BLaER1 treated with 17β-estradiol and CSF1 and Interleukin-3, amounts not matched to agents 10 nM and 100 nM (cell line): ENCODE measurements at regions not wholly inside any gene's neighbourhood (a gene's known extent, or its start where the extent isn't known, plus 50 kb on each side); places are given as distances from the start of the nearest gene placed in this dataset.
A peak's percentile ranks its signal among the peaks of the same experiment; 100 is the strongest.

ENCODE experiments used
- H3K27ac ChIP-seq, 11 experiments: shearing (Covaris generic); formaldehyde crosslinking; 2 replicates each; pipeline ENCODE4 v1.8.1; 2022
- H3K27me3 ChIP-seq, 11 experiments: shearing (Covaris generic); formaldehyde crosslinking; 2 replicates each; pipeline ENCODE4 v1.8.1; 2022
- H3K36me3 ChIP-seq, 11 experiments: shearing (Covaris generic); formaldehyde crosslinking; 2 replicates each; pipeline ENCODE4 v1.8.1; 2022
- H3K4me1 ChIP-seq, 10 experiments: shearing (Covaris generic); formaldehyde crosslinking; 2 replicates each; pipeline ENCODE4 v1.8.1; 2022
- H3K4me2 ChIP-seq, 11 experiments: shearing (Covaris generic); formaldehyde crosslinking; 2 replicates each; pipeline ENCODE4 v1.8.1; 2022
- H3K4me3 ChIP-seq, 10 experiments: shearing (Covaris generic); formaldehyde crosslinking; 2 replicates each; pipeline ENCODE4 v1.8.1; 2022
- H3K9ac ChIP-seq, 11 experiments: shearing (Covaris generic); formaldehyde crosslinking; 2 replicates each; pipeline ENCODE4 v1.8.1; 2022
- H3K9me3 ChIP-seq, 11 experiments: shearing (Covaris generic); formaldehyde crosslinking; replicated peaks in 1 of 11; 2 replicates each; pipeline ENCODE4 v1.8.1; 2022
- H4K20me1 ChIP-seq, 11 experiments: shearing (Covaris generic); formaldehyde crosslinking; 2 replicates each; pipeline ENCODE4 v1.8.1; 2022
- Cebpa-rat ChIP-seq, 11 experiments: shearing (Covaris generic); IDR thresholded peaks; 2 replicates each; pipeline ENCODE4 v1.8.1; 2022

- TF ChIP-seq Cebpa-rat (IDR thresholded peaks at IDR 0.05) = no peak
- Histone ChIP-seq H3K4me1 (peaks cover 0 to 29% (median 0%) of the 10 kb centered on the region in 10 experiments; a peak in 6 of 20 replicates), H3K36me3 (no peaks in the 10 kb centered on the region), H3K9me3 (no peaks in the 10 kb centered on the region), H3K4me3 (no peak overlapping the region), H3K27ac (no peak overlapping the region), H4K20me1 (no peaks in the 10 kb centered on the region), H3K9ac (no peak overlapping the region), H3K27me3 (no peaks in the 10 kb centered on the region), H3K4me2 (peak overlapping the region in 3 of 11 experiments; percentile 18 to 37 (median 23); a peak in 6 of 22 replicates)
These were observed 82.1 kb upstream of the NMUR2 start for GRCh38 chr5:152487130-152487529.

GRCh38 chr5:152488869-152489268 is 83.8 kb upstream of the NMUR2 start:
- no peaks in the 10 kb centered on the region for H3K36me3 ChIP-seq
- no peak overlapping the region for H3K4me3 ChIP-seq

GRCh38 chr5:152499814-152500535 is 94.9 kb upstream of the NMUR2 start:
- Histone ChIP-seq H4K20me1 (no peaks in the 10 kb centered on the region), H3K27ac (no peak overlapping the region), H3K36me3 (no peaks in the 10 kb centered on the region), H3K4me3 (no peak overlapping the region), H3K9me3 (no peaks in the 10 kb centered on the region), H3K27me3 (no peaks in the 10 kb centered on the region), H3K9ac (no peak overlapping the region), H3K4me1 (no peaks in the 10 kb centered on the region), H3K4me2 (no peak overlapping the region)
- TF ChIP-seq Cebpa-rat (IDR thresholded peaks at IDR 0.05) = no peak

More at GRCh38 chr5:152488869-152489268, 83.8 kb upstream of the NMUR2 start:
- TF ChIP-seq Cebpa-rat (IDR thresholded peaks at IDR 0.05) = no peak
- no peaks in the 10 kb centered on the region for H4K20me1 ChIP-seq
- no peak overlapping the region for H3K9ac ChIP-seq
- no peak overlapping the region for H3K27ac ChIP-seq
- H3K27me3 ChIP-seq = no peaks in the 10 kb centered on the region
- no peaks in the 10 kb centered on the region for H3K9me3 ChIP-seq
- peak overlapping the region in 2 of 11 experiments; percentile 8 to 42; a peak in 2 of 22 replicates for H3K4me2 ChIP-seq
- H3K4me1 ChIP-seq = peaks cover 0 to 29% (median 0%) of the 10 kb centered on the region in 10 experiments; a peak in 6 of 20 replicates

- Histone ChIP-seq H3K4me3 (no peak overlapping the region), H3K27ac (no peak overlapping the region), H3K9ac (no peak overlapping the region), H3K27me3 (no peaks in the 10 kb centered on the region), H4K20me1 (no peaks in the 10 kb centered on the region), H3K9me3 (no peaks in the 10 kb centered on the region), H3K4me1 (no peaks in the 10 kb centered on the region), H3K36me3 (no peaks in the 10 kb centered on the region), H3K4me2 (no peak overlapping the region)
- no peak for TF ChIP-seq Cebpa-rat (IDR thresholded peaks at IDR 0.05)
These were observed 96.2 kb upstream of the NMUR2 start for GRCh38 chr5:152501294-152501693.

- no peaks in the 10 kb centered on the region for H3K36me3 ChIP-seq
- H3K9ac ChIP-seq = no peak overlapping the region
- TF ChIP-seq Cebpa-rat (IDR thresholded peaks at IDR 0.05) = no peak
- H3K27ac ChIP-seq = no peak overlapping the region
- no peaks in the 10 kb centered on the region for H3K27me3 ChIP-seq
- H3K9me3 ChIP-seq = no peaks in the 10 kb centered on the region
- no peaks in the 10 kb centered on the region for H4K20me1 ChIP-seq
- H3K4me1 ChIP-seq = no peaks in the 10 kb centered on the region
- H3K4me3 ChIP-seq = no peak overlapping the region
- no peak overlapping the region for H3K4me2 ChIP-seq
These were observed 98.1 kb upstream of the NMUR2 start for GRCh38 chr5:152503206-152503605.

- H3K27me3 ChIP-seq = no peaks in the 10 kb centered on the region
- no peaks in the 10 kb centered on the region for H3K36me3 ChIP-seq
- H3K4me3 ChIP-seq = no peak overlapping the region
- no peak overlapping the region for H3K4me2 ChIP-seq
- no peaks in the 10 kb centered on the region for H3K4me1 ChIP-seq
- H3K9me3 ChIP-seq = no peaks in the 10 kb centered on the region
- TF ChIP-seq Cebpa-rat (IDR thresholded peaks at IDR 0.05) = peak in 1 of 11 experiments; percentile 21; a peak in 1 of 22 replicates
- H4K20me1 ChIP-seq = no peaks in the 10 kb centered on the region
- no peak overlapping the region for H3K9ac ChIP-seq
- no peak overlapping the region for H3K27ac ChIP-seq
These were observed 100.5 kb upstream of the NMUR2 start for GRCh38 chr5:152505442-152506042.

GRCh38 chr5:152511120-152511519 is 106.0 kb upstream of the NMUR2 start:
- Histone ChIP-seq H3K27me3 (no peaks in the 10 kb centered on the region), H3K27ac (no peak overlapping the region), H3K4me1 (no peaks in the 10 kb centered on the region), H3K4me2 (no peak overlapping the region), H3K9me3 (no peaks in the 10 kb centered on the region), H3K4me3 (no peak overlapping the region), H3K9ac (no peak overlapping the region), H3K36me3 (no peaks in the 10 kb centered on the region), H4K20me1 (no peaks in the 10 kb centered on the region; a peak in 1 of 22 replicates)
- no peak for TF ChIP-seq Cebpa-rat (IDR thresholded peaks at IDR 0.05)

- Histone ChIP-seq H3K27me3 (no peaks in the 10 kb centered on the region), H3K4me1 (no peaks in the 10 kb centered on the region), H3K4me2 (no peak overlapping the region), H3K9me3 (no peaks in the 10 kb centered on the region), H3K27ac (no peak overlapping the region), H4K20me1 (no peaks in the 10 kb centered on the region; a peak in 1 of 22 replicates), H3K36me3 (no peaks in the 10 kb centered on the region), H3K9ac (no peak overlapping the region), H3K4me3 (no peak overlapping the region)
- no peak for TF ChIP-seq Cebpa-rat (IDR thresholded peaks at IDR 0.05)
These were observed 106.6 kb upstream of the NMUR2 start for GRCh38 chr5:152511531-152512132.

GRCh38 chr5:152514827-152515397 is 109.8 kb upstream of the NMUR2 start:
- Histone ChIP-seq H3K4me2 (no peak overlapping the region), H3K27me3 (no peaks in the 10 kb centered on the region), H3K9ac (no peak overlapping the region), H4K20me1 (no peaks in the 10 kb centered on the region; a peak in 1 of 22 replicates), H3K4me1 (no peaks in the 10 kb centered on the region), H3K4me3 (no peak overlapping the region), H3K36me3 (no peaks in the 10 kb centered on the region), H3K9me3 (no peaks in the 10 kb centered on the region), H3K27ac (no peak overlapping the region)
- TF ChIP-seq Cebpa-rat (IDR thresholded peaks at IDR 0.05) = no peak
